HG02943 (cell line): ENCODE measurements at regions not wholly inside any gene's neighbourhood (a gene's known extent, or its start where the extent isn't known, plus 50 kb on each side); places are given as distances from the start of the nearest gene placed in this dataset.

Experiments used
- ATAC-seq: cut with Tn5 transposase; IDR thresholded peaks from one replicate; pipeline ENCODE4 v1.9.1; 2021; ENCODE audit warnings: mild to moderate bottlenecking, low read depth, moderate library complexity; ENCODE audit not compliant: unreplicated experiment

GRCh38 chr4:111018216-111018615 is 395.3 kb upstream of the PITX2 start:
- ATAC-seq: no peak

GRCh38 chr4:111020476-111020875 is 397.6 kb upstream of the PITX2 start:
- ATAC-seq: no peak

GRCh38 chr4:111020961-111021360 is 398.1 kb upstream of the PITX2 start:
- no peak for ATAC-seq

- no peak for ATAC-seq
Observed at GRCh38 chr4:111022758-111023157, 399.9 kb upstream of the PITX2 start.

GRCh38 chr4:111027526-111027925 is 404.6 kb upstream of the PITX2 start:
- no peak for ATAC-seq

GRCh38 chr4:111028795-111029194 is 405.9 kb upstream of the PITX2 start:
- no peak for ATAC-seq

- no peak for ATAC-seq
Observed at GRCh38 chr4:111031001-111031579, 408.2 kb upstream of the PITX2 start.

- no peak for ATAC-seq
Observed at GRCh38 chr4:111031596-111031995, 408.7 kb upstream of the PITX2 start.

GRCh38 chr4:111037591-111038360 is 414.9 kb upstream of the PITX2 start:
- ATAC-seq: no peak

- ATAC-seq: no peak
Observed at GRCh38 chr4:111040904-111041303, 418.0 kb upstream of the PITX2 start.

- ATAC-seq: no peak
Observed at GRCh38 chr4:111043286-111043685, 420.4 kb upstream of the PITX2 start.

GRCh38 chr4:111045992-111046391 is 423.1 kb upstream of the PITX2 start:
- ATAC-seq: no peak

- no peak for ATAC-seq
Observed at GRCh38 chr4:111046811-111047210, 423.9 kb upstream of the PITX2 start.

GRCh38 chr4:111048316-111048715 is 425.4 kb upstream of the PITX2 start:
- no peak for ATAC-seq

- no peak for ATAC-seq
Observed at GRCh38 chr4:111064342-111064993, 441.6 kb upstream of the PITX2 start.

GRCh38 chr4:111066001-111066400 is 443.1 kb upstream of the PITX2 start:
- no peak for ATAC-seq

GRCh38 chr4:111066447-111066846 is 443.6 kb upstream of the PITX2 start:
- ATAC-seq: no peak

GRCh38 chr4:111066887-111067286 is 444.0 kb upstream of the PITX2 start:
- no peak for ATAC-seq

GRCh38 chr4:111068883-111069282 is 446.0 kb upstream of the PITX2 start:
- ATAC-seq: no peak

- no peak for ATAC-seq
Observed at GRCh38 chr4:111070390-111070789, 447.5 kb upstream of the PITX2 start.

- ATAC-seq: no peak
Observed at GRCh38 chr4:111074523-111075114, 451.7 kb upstream of the PITX2 start.
